ENCODE measurements at regions not wholly inside any gene's neighbourhood (a gene's known extent, or its start where the extent isn't known, plus 50 kb on each side); places are given as distances from the start of the nearest gene placed in this dataset.

- in situ Hi-C loops (cut with MboI), result no loop called here
- peak; percentile 26; the same call in 1 of the 2 replicates for TF ChIP-seq EGR1 (conservative IDR thresholded peaks at IDR 0.05)
- TF ChIP-seq MAFG (tag; conservative IDR thresholded peaks at IDR 0.05), result peak; percentile 70
- peak; percentile 83 for TF ChIP-seq C11orf30 (IDR thresholded peaks at IDR 0.05; ENCODE audit: low read depth)
- TF ChIP-seq MAFK (IDR thresholded peaks at IDR 0.05; ENCODE audit: low read length), result peak; percentile 59
- peak; percentile 93 for TF ChIP-seq ZNF316 (IDR thresholded peaks at IDR 0.05)
- TF ChIP-seq GATAD2B (IDR thresholded peaks at IDR 0.05; ENCODE audit: borderline replicate concordance), result no peak
- TF ChIP-seq MAFF (IDR thresholded peaks at IDR 0.05; ENCODE audit: low read length), result peak; percentile 50; the same call in 1 of the 2 replicates
- peak; percentile 31 to 38 (median 36); a peak in 3 of 6 replicates for TF ChIP-seq CTCF (IDR thresholded peaks at IDR 0.05 in 2 of 3, conservative IDR thresholded peaks at IDR 0.05 in 1 of 3; ENCODE audit: insufficient read depth in 2 of 3, low read depth in 1 of 3, low read length in 3 of 3)
- peak in 1 of 2 experiments; percentile 87; a peak in 2 of 4 replicates for TF ChIP-seq SRF (CRISPR knock-in tag; IDR thresholded peaks at IDR 0.05)
- no peak for TF ChIP-seq RCOR1 (IDR thresholded peaks at IDR 0.05; ENCODE audit: borderline replicate concordance in 1 of 2, low read depth in 2 of 2, low read length in 2 of 2)
- peak in 1 of 2 experiments; percentile 36; a peak in 2 of 4 replicates for TF ChIP-seq RAD21 (CRISPR knock-in tag; conservative IDR thresholded peaks at IDR 0.05 in 1 of 2, IDR thresholded peaks at IDR 0.05 in 1 of 2)
- no peak for TF ChIP-seq U2AF1 (optimal IDR thresholded peaks at IDR 0.05; ENCODE audit: low read depth, low read length)
- TF ChIP-seq NFYB (IDR thresholded peaks at IDR 0.05; ENCODE audit: extremely low read depth, insufficient read length), result peak; percentile 38
- no peak for TF ChIP-seq ZNF280B (CRISPR knock-in tag; IDR thresholded peaks at IDR 0.05)
- TF ChIP-seq HMG20A (CRISPR knock-in tag; conservative IDR thresholded peaks at IDR 0.05), result no peak
Observed at GRCh38 chr16:47928008-47928407, 227.8 kb downstream of the ABCC12 start.

More at GRCh38 chr16:47928008-47928407, 227.8 kb downstream of the ABCC12 start:
- no peak overlapping the region for H3K9ac ChIP-seq (ENCODE audit: insufficient read depth in 1 of 2, low read depth in 2 of 2, low read length in 2 of 2)
- H3K4me3 ChIP-seq, result no peak overlapping the region
- peak; percentile 93 for ATAC-seq
- no TSS peak for BruUV-seq (replicated peaks)
- ChIA-PET CTCF (ENCODE audit: low intra/inter-chr PET ratio) (no interaction called here), POLR2A (interaction anchor here (0.7 to 1.6 kb wide), 3 partner anchors 15 to 84 kb away, joined by 3 to 4 read pairs (median 3); no protein-coding TSS in a partner anchor)
- no peaks in the 10 kb centered on the region for H3K36me3 ChIP-seq (ENCODE audit: control insufficient read depth, insufficient read depth, low read length)
- no peak overlapping the region for H3K27ac ChIP-seq (ENCODE audit: extremely low read depth, low read depth, low read length)
- H2AFZ ChIP-seq (ENCODE audit: low read depth, low read length), result no peak overlapping the region
- no peak overlapping the region for H3K4me2 ChIP-seq (ENCODE audit: insufficient read depth, low read length)
- no peaks in the 10 kb centered on the region for H3K9me1 ChIP-seq (ENCODE audit: control insufficient read depth, insufficient read depth, low read length)
- peaks cover 0 to 3% of the 10 kb centered on the region in 2 experiments; a peak in 1 of 5 replicates for H3K27me3 ChIP-seq (ENCODE audit: control insufficient read depth in 2 of 2, insufficient read depth in 2 of 2, low read length in 2 of 2)
- no peaks in the 10 kb centered on the region for H3K9me3 ChIP-seq (replicated peaks; ENCODE audit: control insufficient read depth, insufficient read depth, low read depth, low read length)
- intact Hi-C loops (cut with micrococcal nuclease), result no loop called here
- DNase-seq (ENCODE audit: extremely low read depth in 1 of 4, low spot score in 3 of 4), result peak in 2 of 4 experiments; percentile 25 to 46
- no peaks in the 10 kb centered on the region for H4K20me1 ChIP-seq (replicated peaks; ENCODE audit: control insufficient read depth, insufficient read depth, low read length)
- no peaks in the 10 kb centered on the region for H3K79me2 ChIP-seq (ENCODE audit: control insufficient read depth, insufficient read depth, low read length)
- no peaks in the 10 kb centered on the region for H3K4me1 ChIP-seq (replicated peaks in 1 of 2; ENCODE audit: control insufficient read depth in 2 of 2, insufficient read depth in 2 of 2, low read length in 2 of 2)
- 21% methylated on average over 9 of the region's 9 CpGs for WGBS (ENCODE audit: insufficient coverage, low coverage, missing lambda C conversion rate)
- peak; percentile 81 for FAIRE-seq
